ENCODE measurements at regions not wholly inside any gene's neighbourhood (a gene's known extent, or its start where the extent isn't known, plus 50 kb on each side); places are given as distances from the start of the nearest gene placed in this dataset.
A peak's percentile ranks its signal among the peaks of the same experiment; 100 is the strongest.

DNA sequence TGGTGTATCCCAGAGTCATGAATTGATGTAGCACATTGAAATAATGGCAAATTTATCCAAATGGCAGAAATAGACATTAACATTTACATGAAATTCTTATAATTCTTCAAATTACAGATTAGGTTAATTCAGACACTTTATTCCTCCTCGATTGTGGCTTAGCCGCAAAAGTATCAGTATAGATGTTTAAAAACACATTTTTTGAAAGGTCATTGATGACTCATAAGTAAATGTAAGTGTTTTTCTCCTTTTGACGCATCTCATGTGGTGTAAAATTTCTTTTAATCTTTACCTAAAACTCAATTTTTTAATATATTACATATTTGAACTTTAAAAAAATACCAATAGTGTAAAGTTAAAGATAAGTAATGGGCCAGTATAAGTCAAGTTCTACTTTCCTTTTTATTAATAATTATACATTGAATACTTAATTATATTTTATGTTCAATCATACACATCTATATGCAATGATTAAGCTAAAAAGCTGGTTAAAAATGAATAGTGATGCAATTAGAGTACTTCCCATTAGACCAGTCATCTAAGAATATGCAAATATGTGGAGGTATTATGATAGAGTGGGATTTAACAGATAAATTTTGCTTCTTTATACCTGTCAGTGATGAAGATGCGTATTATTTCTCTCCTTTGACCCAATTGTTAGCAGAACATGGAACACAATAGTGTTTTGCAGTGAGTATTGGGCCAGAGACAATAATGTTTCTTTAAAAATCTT is 678.1 kb upstream of the DPPA4 start:
- Histone ChIP-seq H3K9me3 (ENCODE audit: low read length) (no peaks in the 10 kb centered on the region), H3K36me3 (ENCODE audit: low read depth, low read length) (no peaks in the 10 kb centered on the region), H3K27ac (ENCODE audit: low read length) (no peak overlapping the region), H3F3A (ENCODE audit: low read length, unreplicated experiment) (no peaks in the 10 kb centered on the region), H3K27me3 (ENCODE audit: low read length) (no peaks in the 10 kb centered on the region), H3K4me2 (ENCODE audit: low read length) (no peak overlapping the region), H3K4me3 (ENCODE audit: low read length) (no peak overlapping the region), H4K20me1 (ENCODE audit: low read length) (no peaks in the 10 kb centered on the region), H3K9me2 (replicated peaks; ENCODE audit: low read length) (no peaks in the 10 kb centered on the region), H3K4me1 (ENCODE audit: insufficient read depth, low read length) (no peaks in the 10 kb centered on the region), H3K9ac (ENCODE audit: low read length) (no peak overlapping the region), H3K79me2 (ENCODE audit: low read length) (no peaks in the 10 kb centered on the region), H2AFZ (ENCODE audit: low read length) (no peak overlapping the region)
- ATAC-seq (no peak), DNase-seq (no peak)
- BruUV-seq (replicated peaks): no TSS peak
- ChIA-PET CTCF (no interaction called here), POLR2A (ENCODE audit: unreplicated experiment) (no interaction called here)
- TF ChIP-seq, protein P1, sequence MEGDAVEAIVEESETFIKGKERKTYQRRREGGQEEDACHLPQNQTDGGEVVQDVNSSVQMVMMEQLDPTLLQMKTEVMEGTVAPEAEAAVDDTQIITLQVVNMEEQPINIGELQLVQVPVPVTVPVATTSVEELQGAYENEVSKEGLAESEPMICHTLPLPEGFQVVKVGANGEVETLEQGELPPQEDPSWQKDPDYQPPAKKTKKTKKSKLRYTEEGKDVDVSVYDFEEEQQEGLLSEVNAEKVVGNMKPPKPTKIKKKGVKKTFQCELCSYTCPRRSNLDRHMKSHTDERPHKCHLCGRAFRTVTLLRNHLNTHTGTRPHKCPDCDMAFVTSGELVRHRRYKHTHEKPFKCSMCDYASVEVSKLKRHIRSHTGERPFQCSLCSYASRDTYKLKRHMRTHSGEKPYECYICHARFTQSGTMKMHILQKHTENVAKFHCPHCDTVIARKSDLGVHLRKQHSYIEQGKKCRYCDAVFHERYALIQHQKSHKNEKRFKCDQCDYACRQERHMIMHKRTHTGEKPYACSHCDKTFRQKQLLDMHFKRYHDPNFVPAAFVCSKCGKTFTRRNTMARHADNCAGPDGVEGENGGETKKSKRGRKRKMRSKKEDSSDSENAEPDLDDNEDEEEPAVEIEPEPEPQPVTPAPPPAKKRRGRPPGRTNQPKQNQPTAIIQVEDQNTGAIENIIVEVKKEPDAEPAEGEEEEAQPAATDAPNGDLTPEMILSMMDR (conservative IDR thresholded peaks at IDR 0.05; ENCODE audit: low read depth, low read length): no peak
- TF ChIP-seq EZH2 (IDR thresholded peaks at IDR 0.05; ENCODE audit: low read length, unreplicated experiment) (no peak), EZH2phosphoT487 (IDR thresholded peaks at IDR 0.05; ENCODE audit: borderline replicate concordance, low read length) (no peak)
- intact Hi-C loops (cut with micrococcal nuclease): no loop called here

DNA sequence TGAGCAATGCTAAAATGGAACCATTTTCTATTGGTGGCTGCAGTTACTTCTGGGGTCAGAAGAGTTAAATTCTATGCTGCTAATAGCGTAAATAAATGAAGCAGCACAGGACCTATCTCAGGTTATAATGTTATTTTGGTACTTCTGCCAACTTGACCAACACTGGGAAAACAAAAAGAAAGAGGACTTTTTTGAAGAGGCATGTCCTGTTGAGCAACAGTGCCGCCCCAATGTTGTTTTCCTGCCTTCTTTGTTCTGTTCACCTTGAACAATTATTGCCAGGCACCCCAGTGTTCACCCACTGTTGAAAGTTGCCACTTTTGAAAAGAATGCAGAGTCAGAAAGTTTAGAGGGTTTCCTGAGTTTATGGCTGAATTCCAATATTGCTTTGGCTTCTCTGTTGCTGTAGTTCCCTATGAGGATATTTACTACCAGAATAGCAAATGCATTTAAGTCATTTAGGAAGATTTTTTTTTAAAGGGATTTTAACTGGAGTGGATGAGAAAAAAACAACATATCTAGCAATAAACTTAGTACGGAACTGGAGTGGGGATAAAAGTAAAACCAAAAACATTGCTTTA is 679.0 kb upstream of the DPPA4 start:
- Histone ChIP-seq H3K36me3 (ENCODE audit: low read depth, low read length) (no peaks in the 10 kb centered on the region), H3K4me1 (ENCODE audit: insufficient read depth, low read length) (no peaks in the 10 kb centered on the region), H3K27me3 (ENCODE audit: low read length) (no peaks in the 10 kb centered on the region), H3F3A (ENCODE audit: low read length, unreplicated experiment) (no peaks in the 10 kb centered on the region), H4K20me1 (ENCODE audit: low read length) (no peaks in the 10 kb centered on the region), H3K27ac (ENCODE audit: low read length) (no peak overlapping the region), H3K4me2 (ENCODE audit: low read length) (0 out of 2 replicates have a peak overlapping the region, but pooled peaks have one; percentile 5), H3K9ac (ENCODE audit: low read length) (no peak overlapping the region), H3K79me2 (ENCODE audit: low read length) (no peaks in the 10 kb centered on the region), H3K4me3 (ENCODE audit: low read length) (no peak overlapping the region), H2AFZ (ENCODE audit: low read length) (no peak overlapping the region), H3K9me2 (replicated peaks; ENCODE audit: low read length) (no peaks in the 10 kb centered on the region), H3K9me3 (ENCODE audit: low read length) (no peaks in the 10 kb centered on the region)
- TF ChIP-seq EZH2phosphoT487 (IDR thresholded peaks at IDR 0.05; ENCODE audit: borderline replicate concordance, low read length) (no peak), EZH2 (IDR thresholded peaks at IDR 0.05; ENCODE audit: low read length, unreplicated experiment) (no peak)
- TF ChIP-seq, protein P1 (conservative IDR thresholded peaks at IDR 0.05; ENCODE audit: low read depth, low read length): no peak
- intact Hi-C loops (cut with micrococcal nuclease): no loop called here
- ATAC-seq (no peak), DNase-seq (no peak)
- BruUV-seq (replicated peaks): no TSS peak
- POLR2A ChIA-PET (ENCODE audit: unreplicated experiment): no interaction called here
- CTCF ChIA-PET: no interaction called here

DNA sequence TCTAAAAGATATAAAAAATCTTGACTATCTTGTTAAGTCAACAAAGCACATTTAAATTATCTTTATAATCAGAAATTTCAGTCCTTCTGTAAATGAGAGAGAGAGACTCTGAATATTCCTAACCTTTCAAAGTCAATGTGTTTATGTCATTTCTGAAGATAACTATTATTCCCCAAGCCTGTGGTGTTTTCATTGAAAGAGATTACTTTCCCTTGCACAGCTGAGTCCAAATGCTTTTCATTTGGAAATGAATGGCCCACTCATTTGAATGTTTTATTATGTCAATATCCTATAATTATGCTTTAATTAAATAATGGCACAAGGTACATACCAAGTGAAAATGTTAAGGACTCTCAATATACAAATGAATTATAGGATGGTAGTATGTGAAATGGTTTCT is 680.0 kb upstream of the DPPA4 start:
- Histone ChIP-seq H3K27ac (ENCODE audit: low read length) (no peak overlapping the region), H3K9ac (ENCODE audit: low read length) (no peak overlapping the region), H3K9me3 (ENCODE audit: low read length) (no peaks in the 10 kb centered on the region), H3K4me3 (ENCODE audit: low read length) (no peak overlapping the region), H3F3A (ENCODE audit: low read length, unreplicated experiment) (no peaks in the 10 kb centered on the region), H3K9me2 (replicated peaks; ENCODE audit: low read length) (no peaks in the 10 kb centered on the region), H2AFZ (ENCODE audit: low read length) (no peak overlapping the region), H3K27me3 (ENCODE audit: low read length) (no peaks in the 10 kb centered on the region), H3K36me3 (ENCODE audit: low read depth, low read length) (no peaks in the 10 kb centered on the region), H4K20me1 (ENCODE audit: low read length) (no peaks in the 10 kb centered on the region), H3K79me2 (ENCODE audit: low read length) (no peaks in the 10 kb centered on the region), H3K4me1 (ENCODE audit: insufficient read depth, low read length) (no peaks in the 10 kb centered on the region), H3K4me2 (ENCODE audit: low read length) (no peak overlapping the region)
- TF ChIP-seq, protein P1 (conservative IDR thresholded peaks at IDR 0.05; ENCODE audit: low read depth, low read length): no peak
- TF ChIP-seq EZH2phosphoT487 (IDR thresholded peaks at IDR 0.05; ENCODE audit: borderline replicate concordance, low read length) (no peak), EZH2 (IDR thresholded peaks at IDR 0.05; ENCODE audit: low read length, unreplicated experiment) (no peak)
- no TSS peak for BruUV-seq (replicated peaks)
- no peak for ATAC-seq
- DNase-seq: no peak
- ChIA-PET POLR2A (ENCODE audit: unreplicated experiment) (no interaction called here), CTCF (no interaction called here)
- intact Hi-C loops (cut with micrococcal nuclease): no loop called here

Data from PC-3 (cell line).